ENCODE measurements at regions not wholly inside any gene's neighbourhood (a gene's known extent, or its start where the extent isn't known, plus 50 kb on each side); places are given as distances from the start of the nearest gene placed in this dataset.
"Not testable (repeated sequence)": the region's sequence is repeated elsewhere in the genome, so short reads cannot be mapped to it uniquely, and the experiment has no call there.

DNA sequence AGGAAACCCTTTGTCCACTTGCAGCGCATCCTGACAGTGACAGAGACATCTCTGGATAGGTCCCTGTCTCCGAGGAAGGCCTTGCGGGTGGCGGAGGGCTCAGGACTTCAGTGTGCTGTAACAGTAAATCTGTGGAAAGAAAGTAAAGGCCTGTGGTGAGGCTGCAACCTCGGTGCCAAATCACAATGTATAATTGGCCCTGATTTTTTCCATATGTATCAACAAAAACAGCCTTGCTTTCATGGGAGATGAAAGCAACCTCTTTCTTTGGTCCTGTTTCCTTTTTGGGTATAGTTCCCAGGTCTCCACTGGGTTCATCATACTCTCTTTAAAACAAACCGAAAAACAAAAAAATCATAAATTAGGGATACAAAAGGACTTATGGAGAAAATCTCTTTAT lies 110.9 kb upstream of the BMPER start:
- Mint-ChIP-seq H3K4me1 (peaks cover 10% of the 10 kb centered on the region in 2 donors), H3K4me3 (no peak overlapping the region), H3K36me3 (no peaks in the 10 kb centered on the region), H3K27me3 (ENCODE audit: low read depth in 2 of 2) (no peaks in the 10 kb centered on the region), H3K27ac (no peak overlapping the region), H3K9me3 (no peaks in the 10 kb centered on the region)
- intact Hi-C loops (cut with micrococcal nuclease): no loop called here
- Histone ChIP-seq H3K9me3 (ENCODE audit: control insufficient read depth, insufficient read depth, low read length) (no peaks in the 10 kb centered on the region), H3K36me3 (ENCODE audit: control insufficient read depth, insufficient read depth, low read length) (no peaks in the 10 kb centered on the region), H3K4me3 (ENCODE audit: low read length) (no peak overlapping the region), H3K4me1 (ENCODE audit: control insufficient read depth, insufficient read depth, low read length) (no peaks in the 10 kb centered on the region), H3K27me3 (ENCODE audit: control insufficient read depth, insufficient read depth, low read length) (no peaks in the 10 kb centered on the region), H3K27ac (ENCODE audit: low read length) (no peak overlapping the region)
- WGBS (ENCODE audit: insufficient coverage): 93% methylated on average over 5 of the region's 6 CpGs
- TF ChIP-seq, protein P1, sequence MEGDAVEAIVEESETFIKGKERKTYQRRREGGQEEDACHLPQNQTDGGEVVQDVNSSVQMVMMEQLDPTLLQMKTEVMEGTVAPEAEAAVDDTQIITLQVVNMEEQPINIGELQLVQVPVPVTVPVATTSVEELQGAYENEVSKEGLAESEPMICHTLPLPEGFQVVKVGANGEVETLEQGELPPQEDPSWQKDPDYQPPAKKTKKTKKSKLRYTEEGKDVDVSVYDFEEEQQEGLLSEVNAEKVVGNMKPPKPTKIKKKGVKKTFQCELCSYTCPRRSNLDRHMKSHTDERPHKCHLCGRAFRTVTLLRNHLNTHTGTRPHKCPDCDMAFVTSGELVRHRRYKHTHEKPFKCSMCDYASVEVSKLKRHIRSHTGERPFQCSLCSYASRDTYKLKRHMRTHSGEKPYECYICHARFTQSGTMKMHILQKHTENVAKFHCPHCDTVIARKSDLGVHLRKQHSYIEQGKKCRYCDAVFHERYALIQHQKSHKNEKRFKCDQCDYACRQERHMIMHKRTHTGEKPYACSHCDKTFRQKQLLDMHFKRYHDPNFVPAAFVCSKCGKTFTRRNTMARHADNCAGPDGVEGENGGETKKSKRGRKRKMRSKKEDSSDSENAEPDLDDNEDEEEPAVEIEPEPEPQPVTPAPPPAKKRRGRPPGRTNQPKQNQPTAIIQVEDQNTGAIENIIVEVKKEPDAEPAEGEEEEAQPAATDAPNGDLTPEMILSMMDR (IDR thresholded peaks at IDR 0.05): no peak
- DNase-seq (no peak), ATAC-seq (no peak)

DNA sequence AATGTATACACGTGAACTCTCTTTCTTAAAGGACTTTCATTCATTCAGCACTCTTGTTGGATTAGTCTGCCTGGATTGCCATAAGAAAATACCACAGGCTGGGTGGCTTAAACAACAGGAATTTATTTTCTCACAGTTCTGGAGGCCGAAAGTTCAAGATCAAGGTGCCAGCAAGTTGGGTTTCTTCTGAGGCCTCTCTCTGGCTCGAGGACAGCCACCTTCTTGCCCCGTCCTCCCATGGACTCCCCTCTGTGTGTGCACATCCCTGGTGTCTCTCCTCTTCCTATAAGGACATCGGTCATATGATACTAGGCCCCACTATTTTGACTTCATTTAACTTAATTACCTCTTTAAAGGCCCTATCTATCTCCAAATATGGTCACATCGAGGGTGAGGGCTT lies 110.4 kb upstream of the BMPER start:
- DNase-seq (no peak), ATAC-seq (no peak)
- no peaks in the 10 kb centered on the region for H3K9me3 Mint-ChIP-seq
- H3K4me1 Mint-ChIP-seq: peaks cover 5% of the 10 kb centered on the region in 2 donors
- H3K36me3 Mint-ChIP-seq: no peaks in the 10 kb centered on the region
- Histone ChIP-seq H3K27ac (ENCODE audit: low read length) (no peak overlapping the region), H3K4me3 (ENCODE audit: low read length) (no peak overlapping the region), H3K4me1 (ENCODE audit: control insufficient read depth, insufficient read depth, low read length) (no peaks in the 10 kb centered on the region), H3K36me3 (ENCODE audit: control insufficient read depth, insufficient read depth, low read length) (no peaks in the 10 kb centered on the region), H3K9me3 (ENCODE audit: control insufficient read depth, insufficient read depth, low read length) (no peaks in the 10 kb centered on the region), H3K27me3 (ENCODE audit: control insufficient read depth, insufficient read depth, low read length) (no peaks in the 10 kb centered on the region)
- H3K27ac Mint-ChIP-seq: no peak overlapping the region
- no peaks in the 10 kb centered on the region for H3K27me3 Mint-ChIP-seq (ENCODE audit: low read depth in 2 of 2)
- WGBS (ENCODE audit: insufficient coverage): 77% methylated on average over 6 of the region's 6 CpGs
- TF ChIP-seq, protein P1 (IDR thresholded peaks at IDR 0.05): no peak
- H3K4me3 Mint-ChIP-seq: no peak overlapping the region
- intact Hi-C loops (cut with micrococcal nuclease): no loop called here

DNA sequence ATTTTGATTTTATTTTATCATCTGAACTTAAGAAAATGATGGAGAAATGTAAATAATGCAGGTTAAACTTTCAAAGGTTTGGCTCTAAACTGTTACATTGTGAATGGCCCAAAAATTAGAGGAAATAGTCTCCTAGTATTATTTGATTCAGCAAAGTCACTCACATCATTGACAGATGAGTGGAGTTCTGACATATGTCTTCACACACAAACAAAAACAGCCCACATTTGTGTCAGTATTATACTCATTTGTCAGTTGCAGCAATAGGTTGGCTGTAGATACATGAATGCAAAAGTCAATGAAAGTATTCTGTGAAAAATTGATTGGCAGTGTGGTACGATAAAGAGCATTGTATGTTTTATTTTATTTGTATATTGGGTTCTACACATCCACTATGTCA lies 108.8 kb upstream of the BMPER start:
- Histone ChIP-seq H3K27ac (ENCODE audit: low read length) (no peak overlapping the region), H3K4me3 (ENCODE audit: low read length) (no peak overlapping the region), H3K27me3 (ENCODE audit: control insufficient read depth, insufficient read depth, low read length) (no peaks in the 10 kb centered on the region), H3K4me1 (ENCODE audit: control insufficient read depth, insufficient read depth, low read length) (no peaks in the 10 kb centered on the region), H3K36me3 (ENCODE audit: control insufficient read depth, insufficient read depth, low read length) (no peaks in the 10 kb centered on the region), H3K9me3 (ENCODE audit: control insufficient read depth, insufficient read depth, low read length) (no peaks in the 10 kb centered on the region)
- H3K9me3 Mint-ChIP-seq: no peaks in the 10 kb centered on the region
- no CpG with 5 or more reads among the region's 1 CpG for WGBS (ENCODE audit: insufficient coverage)
- H3K27me3 Mint-ChIP-seq (ENCODE audit: low read depth in 2 of 2): no peaks in the 10 kb centered on the region
- TF ChIP-seq, protein P1 (IDR thresholded peaks at IDR 0.05): no peak
- intact Hi-C loops (cut with micrococcal nuclease): no loop called here
- no peaks in the 10 kb centered on the region for H3K4me1 Mint-ChIP-seq
- H3K4me3 Mint-ChIP-seq: no peak overlapping the region
- DNase-seq (no peak), ATAC-seq (no peak)
- H3K36me3 Mint-ChIP-seq: no peaks in the 10 kb centered on the region
- H3K27ac Mint-ChIP-seq: no peak overlapping the region

DNA sequence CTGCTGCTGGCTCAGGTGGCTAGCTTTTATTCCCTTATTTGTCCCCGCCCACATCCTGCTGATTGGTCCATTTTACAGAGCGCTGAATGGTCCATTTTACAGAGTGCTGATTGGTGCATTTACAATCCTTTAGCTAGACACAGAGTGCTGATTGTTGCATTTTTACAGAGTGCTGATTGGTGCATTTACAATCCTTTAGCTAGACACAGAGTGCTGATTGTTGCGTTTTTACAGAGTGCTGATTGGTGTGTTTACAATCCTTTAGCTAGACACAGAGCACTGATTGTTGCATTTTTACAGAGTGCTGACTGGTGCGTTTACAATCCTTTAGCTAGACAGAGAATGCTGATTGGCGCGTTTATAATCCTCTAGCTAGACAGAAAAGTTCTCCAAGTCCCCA lies 107.8 kb upstream of the BMPER start:
- H3K4me1 Mint-ChIP-seq; H3K36me3 ChIP-seq (ENCODE audit: control insufficient read depth, insufficient read depth, low read length); H3K27ac ChIP-seq (ENCODE audit: low read length); H3K9me3 Mint-ChIP-seq; DNase-seq; H3K9me3 ChIP-seq (ENCODE audit: control insufficient read depth, insufficient read depth, low read length); H3K4me1 ChIP-seq (ENCODE audit: control insufficient read depth, insufficient read depth, low read length); ATAC-seq; intact Hi-C loops (cut with micrococcal nuclease); H3K4me3 Mint-ChIP-seq; H3K4me3 ChIP-seq (ENCODE audit: low read length); H3K27me3 ChIP-seq (ENCODE audit: control insufficient read depth, insufficient read depth, low read length); H3K27me3 Mint-ChIP-seq (ENCODE audit: low read depth in 2 of 2); H3K27ac Mint-ChIP-seq; H3K36me3 Mint-ChIP-seq: not testable (repeated sequence)
- WGBS (ENCODE audit: insufficient coverage): 93% methylated on average over 6 of the region's 6 CpGs

Measured in natural killer cell (primary cell).